Heart right ventricle (tissue), 16 donors: ENCODE measurements at regions not wholly inside any gene's neighbourhood (a gene's known extent, or its start where the extent isn't known, plus 50 kb on each side); places are given as distances from the start of the nearest gene placed in this dataset.

Experiments
- ATAC-seq, 8 donors: fragments of 200-7000 bp; cut with Tn5 transposase; one replicate each; pipeline ENCODE4 v1.9.1; 2020; ENCODE audit warnings: mild to moderate bottlenecking in 8 of 8, moderate library complexity in 8 of 8, moderate number of reproducible peaks in 1 of 8
- DNase-seq, 2 donors: peaks; one replicate each; pipeline ENCODE4 v3.0.0-alpha.2; 2020
- H3K27ac ChIP-seq, 10 donors: fragments of 200-600 bp; sonication (generic) in 2 of 10; one replicate each; pipeline versions ENCODE4 v1.5.0 to v1.8.0; 2020 to 2022; ENCODE audit warnings: mild to moderate bottlenecking in 3 of 10
- H3K27me3 ChIP-seq, 7 donors: fragments of 200-600 bp; one replicate each; pipeline ENCODE4 v1.8.0; 2021 to 2022; ENCODE audit warnings: mild to moderate bottlenecking in 2 of 7
- H3K36me3 ChIP-seq, 9 donors: fragments of 200-600 bp; sonication (generic) in 1 of 9; one replicate each; pipeline versions ENCODE4 v1.5.0 to v1.8.0; 2020 to 2022; ENCODE audit warnings: mild to moderate bottlenecking in 2 of 9
- H3K4me1 ChIP-seq, 9 donors: fragments of 200-600 bp; sonication (generic) in 1 of 9; one replicate each; pipeline versions ENCODE4 v1.5.0 to v1.8.0; 2020 to 2022; ENCODE audit warnings: mild to moderate bottlenecking in 4 of 9
- H3K4me3 ChIP-seq, 10 donors: fragments of 200-600 bp; sonication (generic) in 2 of 10; one replicate each; pipeline versions ENCODE4 v1.5.0 to v1.8.0; 2020 to 2022; ENCODE audit warnings: mild to moderate bottlenecking in 7 of 10, moderate library complexity in 2 of 10
- H3K9me3 ChIP-seq, 11 donors: fragments of 200-600 bp in 10 of 11; sonication (generic) in 2 of 11; one replicate each; pipeline versions ENCODE4 v1.5.0 to v1.8.0; 2013 to 2022; ENCODE audit warnings: mild to moderate bottlenecking in 2 of 11, control low read depth in 1 of 11, moderate library complexity in 1 of 11
- WGBS, 2 donors: extraction: QIAGEN DNeasy Blood & Tissue Kit; methylation state at CpG; one replicate each; pipeline ENCODE4 v1.1.7; 2013; ENCODE audit warnings: inconsistent platforms in 1 of 2; 5-methylcytosine and 5-hydroxymethylcytosine counted together
- intact Hi-C, 10 donors: fragments of 100-400 bp; cut with DNase I; formaldehyde crosslinking; loops; one replicate each; pipeline versions ENCODE4 v1.11.1 to v1.14.2; 2022
- TF ChIP-seq, protein P1 (sequence below), 9 donors: fragments of 200-600 bp; sonication (generic) in 2 of 9; IDR thresholded peaks; one replicate each; pipeline versions ENCODE4 v1.5.0 to v1.8.0; 2021 to 2022; ENCODE audit warnings: antibody characterized with exemption in 9 of 9, mild to moderate bottlenecking in 5 of 9, moderate library complexity in 1 of 9
- donor health status: Arrhythmogenic right ventricular cardiomyopathy.
- donor health status: ischemic (EF 13 %, LVEDD 7.1; RV severe dilation, severe dysfunction).
- donor health status: healthy with polysubstance abuse.
- donor health status: DM: no; HTN: yes; CAD: no.
- donor health status: DM: no; HTN: no; CAD: no.
- donor health status: ischemic (EF 25% LVEDD 6.9; RV normal size, moderate dysfunction).
- donor health status: ischemic (EF 25% LVEDD 5.7; RV mildly dilated, moderate dysfunction).
- donor health status: healthy.
- donor health status: DM: yes; HTN: yes; CAD: no.
- donor health status: Ischemic cardiomyopathy.
- donor health status: ischemic (EF 35%, LVEDD 5.7; RV mildly dilated, moderate dysfunction).
- donor health status: nonischemic (EF 11% LVEDD 7.7; RV severe dilation, severe dysfunction).
- donor health status: DM: yes; HTN: yes; CAD: no.
- donor health status: PGD.
- donor health status: ischemic (EF 29% LVEDD 5.4; RV normal size, mild dysfunction).
- donor health status: nonischemic (EF 23%, LVEDD 6.1; RV moderate dilation, normal function).

DNA sequence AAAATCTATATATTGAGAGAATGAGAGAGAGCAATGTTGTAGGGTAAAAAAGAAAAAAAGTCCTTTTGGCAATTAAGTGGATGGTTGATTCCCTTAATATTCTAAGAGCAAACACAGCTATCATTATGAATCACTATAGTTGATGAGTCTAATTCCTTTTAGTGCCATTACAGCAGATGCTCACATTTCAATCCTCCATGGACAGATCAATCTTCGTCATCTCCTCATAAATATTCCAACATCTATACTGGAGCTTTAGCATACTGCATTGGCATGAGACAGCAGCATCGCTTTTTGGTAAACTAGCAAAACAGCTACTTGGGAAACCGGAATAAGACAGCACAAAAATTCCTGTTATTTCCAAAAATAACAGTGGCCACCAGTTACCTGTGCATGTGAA, 796.7 kb downstream of the QKI start:
- DNase-seq (no peak), ATAC-seq (no peak)
- Histone ChIP-seq H3K36me3 (no peaks in the 10 kb centered on the region), H3K4me3 (no peak overlapping the region), H3K4me1 (no peaks in the 10 kb centered on the region), H3K27me3 (no peaks in the 10 kb centered on the region), H3K9me3 (peaks cover 0 to 10% (median 0%) of the 10 kb centered on the region in 11 donors), H3K27ac (no peak overlapping the region)
- intact Hi-C loops: no loop called here
- TF ChIP-seq, protein P1, sequence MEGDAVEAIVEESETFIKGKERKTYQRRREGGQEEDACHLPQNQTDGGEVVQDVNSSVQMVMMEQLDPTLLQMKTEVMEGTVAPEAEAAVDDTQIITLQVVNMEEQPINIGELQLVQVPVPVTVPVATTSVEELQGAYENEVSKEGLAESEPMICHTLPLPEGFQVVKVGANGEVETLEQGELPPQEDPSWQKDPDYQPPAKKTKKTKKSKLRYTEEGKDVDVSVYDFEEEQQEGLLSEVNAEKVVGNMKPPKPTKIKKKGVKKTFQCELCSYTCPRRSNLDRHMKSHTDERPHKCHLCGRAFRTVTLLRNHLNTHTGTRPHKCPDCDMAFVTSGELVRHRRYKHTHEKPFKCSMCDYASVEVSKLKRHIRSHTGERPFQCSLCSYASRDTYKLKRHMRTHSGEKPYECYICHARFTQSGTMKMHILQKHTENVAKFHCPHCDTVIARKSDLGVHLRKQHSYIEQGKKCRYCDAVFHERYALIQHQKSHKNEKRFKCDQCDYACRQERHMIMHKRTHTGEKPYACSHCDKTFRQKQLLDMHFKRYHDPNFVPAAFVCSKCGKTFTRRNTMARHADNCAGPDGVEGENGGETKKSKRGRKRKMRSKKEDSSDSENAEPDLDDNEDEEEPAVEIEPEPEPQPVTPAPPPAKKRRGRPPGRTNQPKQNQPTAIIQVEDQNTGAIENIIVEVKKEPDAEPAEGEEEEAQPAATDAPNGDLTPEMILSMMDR (IDR thresholded peaks at IDR 0.05): no peak
- WGBS, 2 donors: 96 to 97% methylated on average over 3 of the region's 3 CpGs

DNA sequence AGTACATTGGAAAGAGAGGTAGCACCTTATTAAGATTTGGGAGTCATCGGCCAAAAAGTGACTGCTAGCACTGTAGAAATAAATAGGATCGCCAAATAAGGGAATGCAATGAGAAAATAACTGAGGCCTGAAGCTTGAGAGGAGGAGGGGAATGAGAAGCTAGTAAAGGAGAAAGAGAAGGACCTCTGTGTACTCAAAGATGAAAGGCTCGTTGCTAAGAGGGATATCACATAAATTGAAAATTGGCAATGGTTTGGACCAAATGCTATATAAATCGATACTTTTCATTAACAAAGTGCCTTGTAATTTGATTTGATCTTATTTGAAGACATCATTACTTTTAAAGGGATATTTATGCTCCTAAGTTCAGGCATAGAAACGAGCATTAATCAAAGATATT, 796.3 kb downstream of the QKI start:
- Histone ChIP-seq H3K27ac (no peak overlapping the region), H3K9me3 (peaks cover 0 to 10% (median 0%) of the 10 kb centered on the region in 11 donors), H3K27me3 (no peaks in the 10 kb centered on the region), H3K4me1 (no peaks in the 10 kb centered on the region), H3K4me3 (no peak overlapping the region), H3K36me3 (no peaks in the 10 kb centered on the region)
- TF ChIP-seq, protein P1 (IDR thresholded peaks at IDR 0.05): no peak
- ATAC-seq (no peak), DNase-seq (no peak)
- intact Hi-C loops: no loop called here
- 94% methylated on average over 5 of the region's 5 CpGs for WGBS, 2 donors

DNA sequence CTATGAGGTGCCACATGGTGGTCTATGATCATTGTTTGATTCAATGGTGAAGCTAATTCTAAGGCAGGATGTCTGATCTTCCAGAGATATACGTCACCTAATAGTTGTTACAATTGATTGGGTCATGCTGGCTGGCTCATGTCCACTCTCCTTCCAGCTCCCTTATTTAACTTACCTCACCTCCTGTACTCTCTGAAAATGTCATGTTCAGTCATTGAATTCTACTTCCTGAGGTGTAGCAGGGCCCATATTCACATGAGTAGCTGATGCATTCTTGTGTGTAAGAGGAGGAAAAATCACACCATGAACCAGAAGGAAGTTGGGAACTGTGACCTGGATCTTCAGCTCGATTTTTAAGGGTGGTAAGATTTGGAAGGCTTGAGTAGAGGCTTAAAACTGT, 795.8 kb downstream of the QKI start:
- H3K36me3 ChIP-seq: no peaks in the 10 kb centered on the region
- 63 to 81% methylated on average over 2 of the region's 2 CpGs for WGBS, 2 donors
- no peak overlapping the region for H3K4me3 ChIP-seq
- no peaks in the 10 kb centered on the region for H3K4me1 ChIP-seq
- TF ChIP-seq, protein P1 (IDR thresholded peaks at IDR 0.05): no peak
- DNase-seq: no peak
- intact Hi-C loops: no loop called here
- peaks cover 0 to 10% (median 0%) of the 10 kb centered on the region in 11 donors for H3K9me3 ChIP-seq
- H3K27ac ChIP-seq: no peak overlapping the region
- no peaks in the 10 kb centered on the region for H3K27me3 ChIP-seq
- ATAC-seq: peak in 1 of 8 donors; percentile 56

DNA sequence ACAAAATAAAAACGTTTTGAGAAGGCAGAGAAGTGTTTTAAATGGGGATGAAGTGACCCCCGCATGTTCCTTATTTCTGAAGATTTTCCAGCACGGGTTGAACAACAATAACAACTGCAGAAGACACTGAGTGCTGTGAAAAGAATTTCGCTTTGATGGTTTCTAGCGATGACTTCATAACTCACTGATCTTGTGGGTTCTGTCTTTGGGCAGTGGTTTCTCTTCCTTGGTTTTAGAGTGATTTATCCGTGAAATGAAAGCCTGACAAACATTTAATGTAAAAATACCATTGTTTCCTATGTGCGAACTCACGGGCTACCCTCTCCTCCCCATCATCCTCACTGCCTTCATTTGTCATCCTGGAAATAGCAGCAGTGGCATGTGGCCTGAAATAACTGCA, 793.9 kb downstream of the QKI start:
- intact Hi-C loops: no loop called here

More for the DNA sequence above, 793.9 kb downstream of the QKI start:
- Histone ChIP-seq H3K9me3 (peaks cover 0 to 10% (median 0%) of the 10 kb centered on the region in 11 donors), H3K4me1 (no peaks in the 10 kb centered on the region), H3K36me3 (no peaks in the 10 kb centered on the region), H3K4me3 (no peak overlapping the region), H3K27ac (no peak overlapping the region), H3K27me3 (no peaks in the 10 kb centered on the region)
- DNase-seq (no peak), ATAC-seq (no peak)
- TF ChIP-seq, protein P1 (IDR thresholded peaks at IDR 0.05): no peak
- WGBS, 2 donors: 68 to 78% methylated on average over 8 of the region's 8 CpGs
